ENCODE measurements at regions not wholly inside any gene's neighbourhood (a gene's known extent, or its start where the extent isn't known, plus 50 kb on each side); places are given as distances from the start of the nearest gene placed in this dataset.

GRCh38 chr5:98557916-98558315, 215.5 kb upstream of the RGMB start:
- no peaks in the 10 kb centered on the region for H3K79me2 ChIP-seq (ENCODE audit: insufficient read depth, low read depth)
- no peaks in the 10 kb centered on the region for H3K4me1 ChIP-seq (ENCODE audit: low read depth, poor library complexity, severe bottlenecking)
- H3K4me3 ChIP-seq (IDR thresholded peaks at IDR 0.05; ENCODE audit: insufficient read depth, low read depth, low read length), result no peak overlapping the region
- H2AFZ ChIP-seq (ENCODE audit: low read depth), result no peak overlapping the region
- H3K27me3 ChIP-seq (ENCODE audit: insufficient read depth, low read depth), result no peaks in the 10 kb centered on the region
- no peaks in the 10 kb centered on the region for H3K36me3 ChIP-seq (ENCODE audit: insufficient read depth)
- H3K9ac ChIP-seq, result no peak overlapping the region
- H3K4me2 ChIP-seq, result no peak overlapping the region
- H4K20me1 ChIP-seq (ENCODE audit: insufficient read depth), result no peaks in the 10 kb centered on the region
- TF ChIP-seq CTCF (conservative IDR thresholded peaks at IDR 0.05; ENCODE audit: low read depth, low read length), result no peak
- no peak overlapping the region for H3K27ac ChIP-seq

- Histone ChIP-seq H4K20me1 (ENCODE audit: insufficient read depth) (no peaks in the 10 kb centered on the region), H3K4me2 (no peak overlapping the region), H3K9ac (no peak overlapping the region), H3K27ac (no peak overlapping the region), H2AFZ (ENCODE audit: low read depth) (no peak overlapping the region), H3K27me3 (ENCODE audit: insufficient read depth, low read depth) (no peaks in the 10 kb centered on the region), H3K4me3 (IDR thresholded peaks at IDR 0.05; ENCODE audit: insufficient read depth, low read depth, low read length) (no peak overlapping the region), H3K36me3 (ENCODE audit: insufficient read depth) (no peaks in the 10 kb centered on the region), H3K4me1 (ENCODE audit: low read depth, poor library complexity, severe bottlenecking) (no peaks in the 10 kb centered on the region), H3K79me2 (ENCODE audit: insufficient read depth, low read depth) (no peaks in the 10 kb centered on the region)
- TF ChIP-seq CTCF (conservative IDR thresholded peaks at IDR 0.05; ENCODE audit: low read depth, low read length), result no peak
Measured at GRCh38 chr5:98563885-98564653, 209.4 kb upstream of the RGMB start.

GRCh38 chr5:98564836-98565235, 208.6 kb upstream of the RGMB start:
- no peaks in the 10 kb centered on the region for H3K36me3 ChIP-seq (ENCODE audit: insufficient read depth)
- H3K4me2 ChIP-seq, result no peak overlapping the region
- H3K27me3 ChIP-seq (ENCODE audit: insufficient read depth, low read depth), result no peaks in the 10 kb centered on the region; the same call in 1 of the 2 replicates
- no peaks in the 10 kb centered on the region for H4K20me1 ChIP-seq (ENCODE audit: insufficient read depth)
- no peak overlapping the region for H3K9ac ChIP-seq
- H2AFZ ChIP-seq (ENCODE audit: low read depth), result no peak overlapping the region
- H3K4me1 ChIP-seq (ENCODE audit: low read depth, poor library complexity, severe bottlenecking), result no peaks in the 10 kb centered on the region
- TF ChIP-seq CTCF (conservative IDR thresholded peaks at IDR 0.05; ENCODE audit: low read depth, low read length), result no peak
- H3K27ac ChIP-seq, result no peak overlapping the region
- H3K4me3 ChIP-seq (IDR thresholded peaks at IDR 0.05; ENCODE audit: insufficient read depth, low read depth, low read length), result no peak overlapping the region
- H3K79me2 ChIP-seq (ENCODE audit: insufficient read depth, low read depth), result no peaks in the 10 kb centered on the region

GRCh38 chr5:98568336-98568735, 205.1 kb upstream of the RGMB start:
- H3K4me3 ChIP-seq (IDR thresholded peaks at IDR 0.05; ENCODE audit: insufficient read depth, low read depth, low read length), result no peak overlapping the region
- H3K27ac ChIP-seq, result no peak overlapping the region
- no peak for TF ChIP-seq CTCF (conservative IDR thresholded peaks at IDR 0.05; ENCODE audit: low read depth, low read length)
- H3K79me2 ChIP-seq (ENCODE audit: insufficient read depth, low read depth), result no peaks in the 10 kb centered on the region
- no peaks in the 10 kb centered on the region for H4K20me1 ChIP-seq (ENCODE audit: insufficient read depth)
- H3K4me1 ChIP-seq (ENCODE audit: low read depth, poor library complexity, severe bottlenecking), result no peaks in the 10 kb centered on the region
- H3K9ac ChIP-seq, result no peak overlapping the region
- no peaks in the 10 kb centered on the region; the same call in 1 of the 2 replicates for H3K27me3 ChIP-seq (ENCODE audit: insufficient read depth, low read depth)
- no peaks in the 10 kb centered on the region for H3K36me3 ChIP-seq (ENCODE audit: insufficient read depth)
- H2AFZ ChIP-seq (ENCODE audit: low read depth), result no peak overlapping the region
- H3K4me2 ChIP-seq, result no peak overlapping the region

Data from KMS-11 (cell line).